PC-3 (cell line): ENCODE measurements at regions not wholly inside any gene's neighbourhood (a gene's known extent, or its start where the extent isn't known, plus 50 kb on each side); places are given as distances from the start of the nearest gene placed in this dataset.

Experiments used
- CTCF ChIP-seq: fragments of 300-600 bp; sonication (generic); conservative IDR thresholded peaks from 2 replicates; pipeline ENCODE4 v1.5.1; 2017; ENCODE audit warnings: antibody characterized with exemption, low read depth, mild to moderate bottlenecking, low read length
- EZH2 ChIP-seq: fragments of 300-600 bp; sonication (generic); IDR thresholded peaks from one replicate; pipeline ENCODE4 v1.6.1; 2017; ENCODE audit warnings: antibody characterized with exemption, mild to moderate bottlenecking, low read length; ENCODE audit not compliant: unreplicated experiment

GRCh38 chr13:111858571-111858970 is 208.4 kb upstream of the SOX1 start:
- TF ChIP-seq CTCF (no peak), EZH2 (no peak)
